GM19043 (cell line): ENCODE measurements at regions not wholly inside any gene's neighbourhood (a gene's known extent, or its start where the extent isn't known, plus 50 kb on each side); places are given as distances from the start of the nearest gene placed in this dataset.

ENCODE experiments used
- ATAC-seq: cut with Tn5 transposase; IDR thresholded peaks from one replicate; pipeline ENCODE4 v1.9.1; 2021; ENCODE audit warnings: low read depth; ENCODE audit not compliant: unreplicated experiment

GRCh38 chr11:95451682-95452081 is 220.7 kb upstream of the SESN3 start:
- ATAC-seq: no peak

GRCh38 chr11:95451261-95451660 is 220.3 kb upstream of the SESN3 start:
- ATAC-seq: no peak

GRCh38 chr11:95450547-95451123 is 219.6 kb upstream of the SESN3 start:
- ATAC-seq: no peak

- ATAC-seq: no peak
These were observed 214.8 kb upstream of the SESN3 start for GRCh38 chr11:95445746-95446333.

GRCh38 chr11:95444309-95445241 is 213.6 kb upstream of the SESN3 start:
- no peak for ATAC-seq

GRCh38 chr11:95443386-95443785 is 212.4 kb upstream of the SESN3 start:
- ATAC-seq: peak; percentile 86

GRCh38 chr11:95442531-95443050 is 211.6 kb upstream of the SESN3 start:
- ATAC-seq: no peak

GRCh38 chr11:95435628-95436353 is 204.8 kb upstream of the SESN3 start:
- no peak for ATAC-seq

- ATAC-seq: no peak
These were observed 204.2 kb upstream of the SESN3 start for GRCh38 chr11:95435192-95435591.

- ATAC-seq: no peak
These were observed 203.6 kb upstream of the SESN3 start for GRCh38 chr11:95434489-95435057.

GRCh38 chr11:95434009-95434408 is 203.0 kb upstream of the SESN3 start:
- ATAC-seq: no peak

GRCh38 chr11:95432714-95433503 is 201.9 kb upstream of the SESN3 start:
- no peak for ATAC-seq

GRCh38 chr11:95429376-95429907 is 198.4 kb upstream of the SESN3 start:
- no peak for ATAC-seq

GRCh38 chr11:95426823-95427462 is 195.9 kb upstream of the SESN3 start:
- no peak for ATAC-seq

- ATAC-seq: no peak
These were observed 188.9 kb upstream of the SESN3 start for GRCh38 chr11:95419915-95420314.

- ATAC-seq: no peak
These were observed 187.9 kb upstream of the SESN3 start for GRCh38 chr11:95418916-95419315.

GRCh38 chr11:95417832-95418231 is 186.8 kb upstream of the SESN3 start:
- no peak for ATAC-seq

GRCh38 chr11:95415837-95416304 is 184.9 kb upstream of the SESN3 start:
- ATAC-seq: no peak

- no peak for ATAC-seq
These were observed 183.2 kb upstream of the SESN3 start for GRCh38 chr11:95414217-95414616.
